ENCODE measurements at regions not wholly inside any gene's neighbourhood (a gene's known extent, or its start where the extent isn't known, plus 50 kb on each side); places are given as distances from the start of the nearest gene placed in this dataset.

- H3K9ac ChIP-seq (ENCODE audit: insufficient read depth in 1 of 2, low read depth in 2 of 2, low read length in 2 of 2): no peak overlapping the region; a peak in 1 of 4 replicates
- POLR2A ChIA-PET: no interaction called here
- ATAC-seq (no peak), FAIRE-seq (no peak), DNase-seq (ENCODE audit: extremely low read depth in 1 of 4, low spot score in 3 of 4) (no peak)
- H3K9me3 ChIP-seq (replicated peaks; ENCODE audit: control insufficient read depth, insufficient read depth, low read depth, low read length): peaks cover 4% of the 10 kb centered on the region
- TF ChIP-seq GTF2E2 (tag; IDR thresholded peaks at IDR 0.05) (no peak), TARDBP (IDR thresholded peaks at IDR 0.05) (no peak), MLLT1 (IDR thresholded peaks at IDR 0.05) (no peak), RB1 (IDR thresholded peaks at IDR 0.05; ENCODE audit: low read depth) (no peak)
- no peaks in the 10 kb centered on the region for H3K9me1 ChIP-seq (ENCODE audit: control insufficient read depth, insufficient read depth, low read length)
- H3K4me1 ChIP-seq (replicated peaks in 1 of 2; ENCODE audit: control insufficient read depth in 2 of 2, insufficient read depth in 2 of 2, low read length in 2 of 2): peaks cover 7 to 41% of the 10 kb centered on the region in 2 experiments; a peak in 4 of 5 replicates
- H3K79me2 ChIP-seq (ENCODE audit: control insufficient read depth, insufficient read depth, low read length): no peaks in the 10 kb centered on the region
- H3K27me3 ChIP-seq (ENCODE audit: control insufficient read depth in 2 of 2, insufficient read depth in 2 of 2, low read length in 2 of 2): peaks cover 24 to 82% of the 10 kb centered on the region in 2 experiments
- in situ Hi-C loops (cut with MboI) (no loop called here), intact Hi-C loops (cut with micrococcal nuclease) (no loop called here)
- no peak overlapping the region for H3K27ac ChIP-seq (ENCODE audit: extremely low read depth, low read depth, low read length)
- no peak overlapping the region for H2AFZ ChIP-seq (ENCODE audit: low read depth, low read length)
- H3K4me2 ChIP-seq (ENCODE audit: insufficient read depth, low read length): no peak overlapping the region
- no peaks in the 10 kb centered on the region for H3K36me3 ChIP-seq (ENCODE audit: control insufficient read depth, insufficient read depth, low read length)
- WGBS (ENCODE audit: insufficient coverage, low coverage, missing lambda C conversion rate): 10% methylated on average over 12 of the region's 12 CpGs
- CTCF ChIA-PET (ENCODE audit: low intra/inter-chr PET ratio): no interaction called here
- BruUV-seq (replicated peaks): no TSS peak
- no peak overlapping the region for H3K4me3 ChIP-seq
- H4K20me1 ChIP-seq (replicated peaks; ENCODE audit: control insufficient read depth, insufficient read depth, low read length): no peaks in the 10 kb centered on the region
Observed at GRCh38 chr16:88301886-88302285, 80.9 kb upstream of the ZNF469 start.

- Histone ChIP-seq H3K9me3 (replicated peaks; ENCODE audit: control insufficient read depth, insufficient read depth, low read depth, low read length) (peaks cover 8% of the 10 kb centered on the region), H3K9ac (ENCODE audit: insufficient read depth in 1 of 2, low read depth in 2 of 2, low read length in 2 of 2) (no peak overlapping the region), H3K4me1 (replicated peaks in 1 of 2; ENCODE audit: control insufficient read depth in 2 of 2, insufficient read depth in 2 of 2, low read length in 2 of 2) (peaks cover 14 to 35% of the 10 kb centered on the region in 2 experiments; a peak in 4 of 5 replicates), H3K36me3 (ENCODE audit: control insufficient read depth, insufficient read depth, low read length) (no peaks in the 10 kb centered on the region), H3K4me3 (no peak overlapping the region), H3K4me2 (ENCODE audit: insufficient read depth, low read length) (no peak overlapping the region), H3K27ac (ENCODE audit: extremely low read depth, low read depth, low read length) (no peak overlapping the region), H4K20me1 (replicated peaks; ENCODE audit: control insufficient read depth, insufficient read depth, low read length) (no peaks in the 10 kb centered on the region), H2AFZ (ENCODE audit: low read depth, low read length) (no peak overlapping the region), H3K27me3 (ENCODE audit: control insufficient read depth in 2 of 2, insufficient read depth in 2 of 2, low read length in 2 of 2) (peaks cover 21 to 74% of the 10 kb centered on the region in 2 experiments), H3K79me2 (ENCODE audit: control insufficient read depth, insufficient read depth, low read length) (no peaks in the 10 kb centered on the region), H3K9me1 (ENCODE audit: control insufficient read depth, insufficient read depth, low read length) (no peaks in the 10 kb centered on the region)
- ChIA-PET POLR2A (interaction anchor here (0.7 kb wide), 1 partner anchor 97 kb away, joined by 4 read pairs; no protein-coding TSS in a partner anchor), CTCF (ENCODE audit: low intra/inter-chr PET ratio) (no interaction called here)
- in situ Hi-C loops (cut with MboI) (no loop called here), intact Hi-C loops (cut with micrococcal nuclease) (no loop called here)
- DNase-seq (ENCODE audit: extremely low read depth in 1 of 4, low spot score in 3 of 4) (no peak), ATAC-seq (no peak), FAIRE-seq (no peak)
- WGBS (ENCODE audit: insufficient coverage, low coverage, missing lambda C conversion rate): 14% methylated on average over 6 of the region's 6 CpGs
- BruUV-seq (replicated peaks): no TSS peak
- no peak for TF ChIP-seq ZBTB9 (CRISPR knock-in tag; IDR thresholded peaks at IDR 0.05)
- TF ChIP-seq SMAD2 (IDR thresholded peaks at IDR 0.05; ENCODE audit: low read depth, low read length): no peak
- no peak for TF ChIP-seq CEBPZ (IDR thresholded peaks at IDR 0.05; ENCODE audit: borderline replicate concordance, low read depth, low read length)
- no peak for TF ChIP-seq ZBTB12 (CRISPR knock-in tag; IDR thresholded peaks at IDR 0.05)
Observed at GRCh38 chr16:88302666-88303065, 80.1 kb upstream of the ZNF469 start.

Data from K562 (cell line).